H1 (cell line): ENCODE measurements at regions not wholly inside any gene's neighbourhood (a gene's known extent, or its start where the extent isn't known, plus 50 kb on each side); places are given as distances from the start of the nearest gene placed in this dataset.

Experiments used
- CEBPB ChIP-seq: IDR thresholded peaks from 2 replicates; pipeline ENCODE4 v1.6.1; 2012; ENCODE audit warnings: low read depth, low read length
- FOSL1 ChIP-seq: IDR thresholded peaks from 2 replicates; pipeline ENCODE4 v1.6.1; 2011; ENCODE audit warnings: mild to moderate bottlenecking, low read depth, low read length, moderate library complexity; ENCODE audit not compliant: insufficient read depth
- HDAC2 ChIP-seq, 2 experiments: fragments of 300-600 bp in 1 of 2; sonication (generic) in 1 of 2; IDR thresholded peaks; 2 replicates each; pipeline ENCODE4 v1.6.1; 2011 to 2012; ENCODE audit warnings: low read depth in 2 of 2, low read length in 2 of 2, mild to moderate bottlenecking in 2 of 2, moderate library complexity in 2 of 2, borderline replicate concordance in 1 of 2, inconsistent platforms in 1 of 2
- HDAC6 ChIP-seq: IDR thresholded peaks from one replicate; pipeline ENCODE4 v1.7.1; 2012; ENCODE audit warnings: low read depth, mild to moderate bottlenecking, inconsistent platforms, low read length, moderate library complexity
- JUN ChIP-seq: IDR thresholded peaks from 2 replicates; pipeline ENCODE4 v1.6.1; 2011; ENCODE audit warnings: low read depth, mild to moderate bottlenecking, improper control_type of control experiment, low read length
- KDM4A ChIP-seq: IDR thresholded peaks from one replicate; pipeline ENCODE4 v1.7.1; 2012; ENCODE audit warnings: low read depth, mild to moderate bottlenecking, moderate library complexity, low read length, inconsistent platforms; ENCODE audit not compliant: severe bottlenecking
- NRF1 ChIP-seq: IDR thresholded peaks from 2 replicates; pipeline ENCODE4 v1.6.1; 2011; ENCODE audit warnings: mild to moderate bottlenecking, low read depth, low read length, improper control_type of control experiment
- RBBP5 ChIP-seq: IDR thresholded peaks from 2 replicates; pipeline ENCODE4 v1.7.1; 2012; ENCODE audit warnings: low read depth, mild to moderate bottlenecking, inconsistent platforms, low read length, moderate library complexity, borderline replicate concordance
- RFX5 ChIP-seq: IDR thresholded peaks from 2 replicates; pipeline ENCODE4 v1.6.1; 2011; ENCODE audit warnings: low read depth, low read length, improper control_type of control experiment, borderline replicate concordance
- SAP30 ChIP-seq: fragments of 300-600 bp; sonication (generic); IDR thresholded peaks from 2 replicates; pipeline ENCODE4 v1.7.1; 2012; ENCODE audit warnings: low read length, moderate library complexity, mild to moderate bottlenecking, inconsistent platforms; ENCODE audit not compliant: insufficient read depth, insufficient replicate concordance
- SIN3A ChIP-seq, 2 experiments: IDR thresholded peaks in 1 of 2; conservative IDR thresholded peaks in 1 of 2; 2 replicates each; pipeline ENCODE4 v1.6.1; 2011 to 2012; ENCODE audit warnings: low read length in 2 of 2, improper control_type of control experiment in 1 of 2, low read depth in 1 of 2, mild to moderate bottlenecking in 1 of 2
- SP2 ChIP-seq: IDR thresholded peaks from 2 replicates; pipeline ENCODE4 v1.6.1; 2012; ENCODE audit warnings: mild to moderate bottlenecking, low read length, inconsistent platforms
- TCF12 ChIP-seq: IDR thresholded peaks from 2 replicates; pipeline ENCODE4 v1.6.1; 2011; ENCODE audit warnings: low read depth, mild to moderate bottlenecking, low read length
- YY1 ChIP-seq: IDR thresholded peaks from 2 replicates; pipeline ENCODE4 v1.6.1; 2011; ENCODE audit warnings: low read depth, mild to moderate bottlenecking, low read length
- ZNF274 ChIP-seq: IDR thresholded peaks from 2 replicates; pipeline ENCODE4 v1.7.0; 2012; ENCODE audit warnings: low read length, borderline replicate concordance; ENCODE audit errors: extremely low read depth
- TF ChIP-seq, protein P1 (sequence below): IDR thresholded peaks from 2 replicates; pipeline ENCODE4 v1.6.1; 2011; ENCODE audit warnings: low read length, improper control_type of control experiment

DNA sequence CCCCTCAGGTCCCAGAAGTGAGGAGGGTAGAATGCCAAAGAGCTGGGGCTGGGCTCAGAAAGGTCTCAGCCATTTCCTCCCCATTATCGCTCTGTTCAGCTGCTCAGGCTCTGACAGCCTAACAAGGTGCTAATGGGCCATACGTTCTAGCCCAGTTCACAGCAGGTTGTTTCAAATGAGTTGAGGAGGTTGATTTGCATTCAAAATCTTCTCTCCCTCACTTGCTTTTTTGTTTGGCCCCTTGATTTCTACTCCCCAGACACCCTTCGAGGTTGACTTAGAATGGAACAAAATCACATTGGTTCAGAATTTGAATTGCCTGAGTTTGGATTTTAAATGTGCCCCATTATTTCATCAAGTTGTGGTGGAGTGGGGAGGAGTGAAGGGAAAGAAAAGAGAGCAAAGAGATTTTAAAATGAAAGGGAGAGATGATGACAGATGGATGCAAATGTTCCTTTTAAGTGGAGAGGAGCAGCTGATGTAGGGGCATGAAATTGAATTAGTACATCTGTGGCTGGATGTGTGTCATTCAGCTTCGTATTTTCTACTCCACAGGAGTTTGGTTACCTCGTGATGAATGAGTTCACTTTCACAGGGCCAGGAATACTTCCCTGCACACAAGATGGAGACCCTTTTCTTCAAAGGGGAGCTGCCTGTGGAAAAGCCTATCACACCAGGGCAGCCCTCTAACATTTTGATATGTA, 425.8 kb upstream of the CAMK1G start (continued):
- no peak for TF ChIP-seq SAP30
- no peak for TF ChIP-seq HDAC2 (IDR thresholded peaks at IDR 0.05; ENCODE audit: borderline replicate concordance in 1 of 2, low read depth in 2 of 2, low read length in 2 of 2)
- TF ChIP-seq, protein P1, sequence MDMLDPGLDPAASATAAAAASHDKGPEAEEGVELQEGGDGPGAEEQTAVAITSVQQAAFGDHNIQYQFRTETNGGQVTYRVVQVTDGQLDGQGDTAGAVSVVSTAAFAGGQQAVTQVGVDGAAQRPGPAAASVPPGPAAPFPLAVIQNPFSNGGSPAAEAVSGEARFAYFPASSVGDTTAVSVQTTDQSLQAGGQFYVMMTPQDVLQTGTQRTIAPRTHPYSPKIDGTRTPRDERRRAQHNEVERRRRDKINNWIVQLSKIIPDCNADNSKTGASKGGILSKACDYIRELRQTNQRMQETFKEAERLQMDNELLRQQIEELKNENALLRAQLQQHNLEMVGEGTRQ: no peak
- no peak for TF ChIP-seq HDAC6
- TF ChIP-seq ZNF274: no peak
- no peak for TF ChIP-seq KDM4A
- TF ChIP-seq SP2: no peak
- TF ChIP-seq FOSL1: no peak
- no peak for TF ChIP-seq JUN
- TF ChIP-seq SIN3A (conservative IDR thresholded peaks at IDR 0.05 in 1 of 2, IDR thresholded peaks at IDR 0.05 in 1 of 2; ENCODE audit: low read depth in 1 of 2, low read length in 2 of 2): 0 out of 4 replicates have a peak, but pooled peaks of 1 of the 2 experiments have one; percentile 49
- no peak for TF ChIP-seq NRF1
- TF ChIP-seq TCF12: no peak
- no peak for TF ChIP-seq CEBPB
- no peak for TF ChIP-seq RFX5
- peak; percentile 55; the same call in 1 of the 2 replicates for TF ChIP-seq YY1
- TF ChIP-seq RBBP5: no peak
- TF ChIP-seq, all 59 proteins: peak for 3
